Activated CD4-positive, alpha-beta T cell treated with anti-CD3 and anti-CD28 coated beads, Interleukin-2, amount 10 ng/mL, durations not matched to agents 7 days and 5 days (primary cell): ENCODE measurements at regions not wholly inside any gene's neighbourhood (a gene's known extent, or its start where the extent isn't known, plus 50 kb on each side); places are given as distances from the start of the nearest gene placed in this dataset.

Experiments
- CTCF ChIA-PET: fragments of 350-600 bp; sonication (Branson Sonifier 250); formaldehyde crosslinking; loops from one replicate; lab custom pipeline; 2021; ENCODE audit warnings: antibody characterized with exemption; lab: Charles Lee
- POLR2A ChIA-PET: fragments of 350-600 bp; sonication (Branson Sonifier 250); formaldehyde crosslinking; loops from one replicate; lab custom pipeline; 2021; ENCODE audit warnings: antibody characterized with exemption; lab: Charles Lee
- DNase-seq: peaks from one replicate; pipeline ENCODE4 v3.0.0-alpha.2; 2020
- H3K27ac Mint-ChIP-seq: one replicate; pipeline ENCODE4 v1.8.0; 2021; ENCODE audit warnings: mild to moderate bottlenecking, moderate library complexity, mixed read lengths
- H3K27me3 Mint-ChIP-seq: one replicate; pipeline ENCODE4 v1.8.0; 2021; ENCODE audit warnings: mixed read lengths
- H3K36me3 Mint-ChIP-seq: one replicate; pipeline ENCODE4 v1.8.0; 2021; ENCODE audit warnings: low read depth, mixed read lengths
- H3K4me1 Mint-ChIP-seq: one replicate; pipeline ENCODE4 v1.8.0; 2021; ENCODE audit warnings: mixed read lengths
- H3K4me3 Mint-ChIP-seq: one replicate; pipeline ENCODE4 v1.8.0; 2021; ENCODE audit warnings: mild to moderate bottlenecking, moderate library complexity, mixed read lengths
- H3K9me3 Mint-ChIP-seq: one replicate; pipeline ENCODE4 v1.8.0; 2021; ENCODE audit warnings: mixed read lengths

- peaks cover 2% of the 10 kb centered on the region for H3K9me3 Mint-ChIP-seq
- H3K4me3 Mint-ChIP-seq: no peak overlapping the region
- no peaks in the 10 kb centered on the region for H3K36me3 Mint-ChIP-seq
- POLR2A ChIA-PET: no interaction called here
- no peaks in the 10 kb centered on the region for H3K4me1 Mint-ChIP-seq
- H3K27ac Mint-ChIP-seq: no peak overlapping the region
- H3K27me3 Mint-ChIP-seq: no peaks in the 10 kb centered on the region
- CTCF ChIA-PET: no interaction called here
- no peak for DNase-seq
Observed at GRCh38 chr1:239178961-239179360, 207.4 kb upstream of the CHRM3 start.

- POLR2A ChIA-PET: no interaction called here
- no peak overlapping the region for H3K4me3 Mint-ChIP-seq
- CTCF ChIA-PET: no interaction called here
- H3K9me3 Mint-ChIP-seq: peaks cover 2% of the 10 kb centered on the region
- H3K27ac Mint-ChIP-seq: no peak overlapping the region
- no peaks in the 10 kb centered on the region for H3K4me1 Mint-ChIP-seq
- DNase-seq: no peak
- H3K27me3 Mint-ChIP-seq: no peaks in the 10 kb centered on the region
- no peaks in the 10 kb centered on the region for H3K36me3 Mint-ChIP-seq
Observed at GRCh38 chr1:239174880-239175279, 211.5 kb upstream of the CHRM3 start.

GRCh38 chr1:239170828-239171227 is 215.5 kb upstream of the CHRM3 start:
- ChIA-PET CTCF (no interaction called here), POLR2A (no interaction called here)
- H3K27me3 Mint-ChIP-seq: no peaks in the 10 kb centered on the region
- H3K4me1 Mint-ChIP-seq: no peaks in the 10 kb centered on the region
- H3K4me3 Mint-ChIP-seq: no peak overlapping the region
- no peak for DNase-seq
- no peaks in the 10 kb centered on the region for H3K36me3 Mint-ChIP-seq
- H3K27ac Mint-ChIP-seq: no peak overlapping the region
- no peaks in the 10 kb centered on the region for H3K9me3 Mint-ChIP-seq

GRCh38 chr1:239169276-239169675 is 217.1 kb upstream of the CHRM3 start:
- no peaks in the 10 kb centered on the region for H3K9me3 Mint-ChIP-seq
- no peaks in the 10 kb centered on the region for H3K36me3 Mint-ChIP-seq
- no peaks in the 10 kb centered on the region for H3K27me3 Mint-ChIP-seq
- H3K4me1 Mint-ChIP-seq: no peaks in the 10 kb centered on the region
- DNase-seq: no peak
- no peak overlapping the region for H3K4me3 Mint-ChIP-seq
- H3K27ac Mint-ChIP-seq: no peak overlapping the region
- CTCF ChIA-PET: no interaction called here
- POLR2A ChIA-PET: no interaction called here

GRCh38 chr1:239164451-239165180 is 221.8 kb upstream of the CHRM3 start:
- ChIA-PET CTCF (no interaction called here), POLR2A (no interaction called here)

GRCh38 chr1:239155466-239156091 is 230.8 kb upstream of the CHRM3 start:
- Mint-ChIP-seq H3K4me1 (no peaks in the 10 kb centered on the region), H3K27me3 (no peaks in the 10 kb centered on the region), H3K4me3 (no peak overlapping the region), H3K36me3 (no peaks in the 10 kb centered on the region), H3K27ac (no peak overlapping the region), H3K9me3 (no peaks in the 10 kb centered on the region)
- ChIA-PET CTCF (no interaction called here), POLR2A (no interaction called here)
- no peak for DNase-seq

More at GRCh38 chr1:239164451-239165180, 221.8 kb upstream of the CHRM3 start:
- Mint-ChIP-seq H3K27me3 (no peaks in the 10 kb centered on the region), H3K27ac (no peak overlapping the region), H3K4me1 (no peaks in the 10 kb centered on the region), H3K9me3 (no peaks in the 10 kb centered on the region), H3K36me3 (no peaks in the 10 kb centered on the region), H3K4me3 (no peak overlapping the region)
- DNase-seq: no peak

GRCh38 chr1:239151937-239152336 is 234.4 kb upstream of the CHRM3 start:
- H3K27me3 Mint-ChIP-seq: no peaks in the 10 kb centered on the region
- no peaks in the 10 kb centered on the region for H3K36me3 Mint-ChIP-seq
- ChIA-PET POLR2A (no interaction called here), CTCF (no interaction called here)
- no peak for DNase-seq
- no peaks in the 10 kb centered on the region for H3K9me3 Mint-ChIP-seq
- H3K27ac Mint-ChIP-seq: no peak overlapping the region
- H3K4me3 Mint-ChIP-seq: no peak overlapping the region
- no peaks in the 10 kb centered on the region for H3K4me1 Mint-ChIP-seq

- H3K9me3 Mint-ChIP-seq: no peaks in the 10 kb centered on the region
- ChIA-PET CTCF (no interaction called here), POLR2A (no interaction called here)
Observed at GRCh38 chr1:239140968-239141367, 245.4 kb upstream of the CHRM3 start.

GRCh38 chr1:239139801-239140200 is 246.6 kb upstream of the CHRM3 start:
- POLR2A ChIA-PET: no interaction called here
- no peaks in the 10 kb centered on the region for H3K4me1 Mint-ChIP-seq
- DNase-seq: no peak
- H3K27me3 Mint-ChIP-seq: no peaks in the 10 kb centered on the region
- H3K4me3 Mint-ChIP-seq: no peak overlapping the region
- no peaks in the 10 kb centered on the region for H3K36me3 Mint-ChIP-seq
- H3K9me3 Mint-ChIP-seq: no peaks in the 10 kb centered on the region
- H3K27ac Mint-ChIP-seq: no peak overlapping the region
- CTCF ChIA-PET: no interaction called here

More at GRCh38 chr1:239140968-239141367, 245.4 kb upstream of the CHRM3 start:
- no peak for DNase-seq
- Mint-ChIP-seq H3K27ac (no peak overlapping the region), H3K27me3 (no peaks in the 10 kb centered on the region), H3K36me3 (no peaks in the 10 kb centered on the region), H3K4me1 (no peaks in the 10 kb centered on the region), H3K4me3 (no peak overlapping the region)

- POLR2A ChIA-PET: no interaction called here
Observed at GRCh38 chr1:239128541-239128940, 257.8 kb upstream of the CHRM3 start.

GRCh38 chr1:239126884-239127283 is 259.5 kb upstream of the CHRM3 start:
- Mint-ChIP-seq H3K36me3 (no peaks in the 10 kb centered on the region), H3K4me3 (no peak overlapping the region), H3K27ac (no peak overlapping the region), H3K9me3 (no peaks in the 10 kb centered on the region), H3K27me3 (no peaks in the 10 kb centered on the region), H3K4me1 (no peaks in the 10 kb centered on the region)
- CTCF ChIA-PET: no interaction called here
- POLR2A ChIA-PET: no interaction called here
- no peak for DNase-seq

More at GRCh38 chr1:239128541-239128940, 257.8 kb upstream of the CHRM3 start:
- Mint-ChIP-seq H3K27ac (no peak overlapping the region), H3K27me3 (no peaks in the 10 kb centered on the region), H3K4me3 (no peak overlapping the region), H3K9me3 (no peaks in the 10 kb centered on the region), H3K36me3 (no peaks in the 10 kb centered on the region), H3K4me1 (no peaks in the 10 kb centered on the region)
- CTCF ChIA-PET: no interaction called here
- DNase-seq: no peak

GRCh38 chr1:239125893-239126292 is 260.5 kb upstream of the CHRM3 start:
- DNase-seq: no peak
- ChIA-PET CTCF (no interaction called here), POLR2A (no interaction called here)
- Mint-ChIP-seq H3K9me3 (no peaks in the 10 kb centered on the region), H3K27me3 (no peaks in the 10 kb centered on the region), H3K27ac (no peak overlapping the region), H3K36me3 (no peaks in the 10 kb centered on the region), H3K4me1 (no peaks in the 10 kb centered on the region), H3K4me3 (no peak overlapping the region)

- H3K27me3 Mint-ChIP-seq: no peaks in the 10 kb centered on the region
- ChIA-PET POLR2A (no interaction called here), CTCF (no interaction called here)
- DNase-seq: no peak
- no peak overlapping the region for H3K27ac Mint-ChIP-seq
- no peak overlapping the region for H3K4me3 Mint-ChIP-seq
- no peaks in the 10 kb centered on the region for H3K9me3 Mint-ChIP-seq
- no peaks in the 10 kb centered on the region for H3K4me1 Mint-ChIP-seq
- H3K36me3 Mint-ChIP-seq: no peaks in the 10 kb centered on the region
Observed at GRCh38 chr1:239125027-239125426, 261.3 kb upstream of the CHRM3 start.

- no peaks in the 10 kb centered on the region for H3K36me3 Mint-ChIP-seq
Observed at GRCh38 chr1:239123260-239123659, 263.1 kb upstream of the CHRM3 start.

More at GRCh38 chr1:239123260-239123659, 263.1 kb upstream of the CHRM3 start:
- CTCF ChIA-PET: no interaction called here
- Mint-ChIP-seq H3K9me3 (no peaks in the 10 kb centered on the region), H3K4me3 (no peak overlapping the region), H3K27ac (no peak overlapping the region), H3K27me3 (no peaks in the 10 kb centered on the region), H3K4me1 (no peaks in the 10 kb centered on the region)
- DNase-seq: no peak
- POLR2A ChIA-PET: no interaction called here
